Parathyroid adenoma (tissue), 2 donors: ENCODE measurements at regions not wholly inside any gene's neighbourhood (a gene's known extent, or its start where the extent isn't known, plus 50 kb on each side); places are given as distances from the start of the nearest gene placed in this dataset.

Source experiments
- H2AFZ ChIP-seq: fragments of 300-600 bp; sonication (generic); one replicate; pipeline ENCODE4 v1.7.0; 2017; ENCODE audit warnings: antibody characterized with exemption, mild to moderate bottlenecking
- H3K27ac ChIP-seq: fragments of 300-600 bp; sonication (generic); one replicate; pipeline ENCODE4 v1.7.0; 2017
- H3K27me3 ChIP-seq: fragments of 300-600 bp; sonication (generic); one replicate; pipeline ENCODE4 v1.7.0; 2017; ENCODE audit warnings: low read length; ENCODE audit not compliant: control insufficient read depth, insufficient read depth
- H3K36me3 ChIP-seq: fragments of 300-600 bp; sonication (generic); one replicate; pipeline ENCODE4 v1.7.0; 2017; ENCODE audit warnings: low read length; ENCODE audit not compliant: control insufficient read depth, insufficient read depth
- H3K4me1 ChIP-seq: fragments of 300-600 bp; sonication (generic); one replicate; pipeline ENCODE4 v1.7.0; 2017; ENCODE audit warnings: control low read depth
- H3K4me2 ChIP-seq: fragments of 300-600 bp; sonication (generic); one replicate; pipeline ENCODE4 v1.7.0; 2017; ENCODE audit warnings: low read length
- H3K4me3 ChIP-seq: fragments of 300-600 bp; sonication (generic); one replicate; pipeline ENCODE4 v1.7.0; 2017; ENCODE audit warnings: low read depth, low read length
- H3K79me2 ChIP-seq: fragments of 300-600 bp; sonication (generic); one replicate; pipeline ENCODE4 v1.7.0; 2017; ENCODE audit warnings: control low read depth
- H3K9ac ChIP-seq: fragments of 300-600 bp; sonication (generic); one replicate; pipeline ENCODE4 v1.7.0; 2017; ENCODE audit warnings: mild to moderate bottlenecking
- H3K9me3 ChIP-seq: fragments of 300-600 bp; sonication (generic); one replicate; pipeline ENCODE4 v1.7.0; 2017; ENCODE audit warnings: low read length; ENCODE audit not compliant: control insufficient read depth
- TF ChIP-seq, protein P1 (sequence below): fragments of 300-600 bp; sonication (generic); IDR thresholded peaks from one replicate; pipeline ENCODE4 v1.7.0; 2017; ENCODE audit warnings: antibody characterized with exemption, mild to moderate bottlenecking
- donor health status: primary hyperparathyroidism.

DNA sequence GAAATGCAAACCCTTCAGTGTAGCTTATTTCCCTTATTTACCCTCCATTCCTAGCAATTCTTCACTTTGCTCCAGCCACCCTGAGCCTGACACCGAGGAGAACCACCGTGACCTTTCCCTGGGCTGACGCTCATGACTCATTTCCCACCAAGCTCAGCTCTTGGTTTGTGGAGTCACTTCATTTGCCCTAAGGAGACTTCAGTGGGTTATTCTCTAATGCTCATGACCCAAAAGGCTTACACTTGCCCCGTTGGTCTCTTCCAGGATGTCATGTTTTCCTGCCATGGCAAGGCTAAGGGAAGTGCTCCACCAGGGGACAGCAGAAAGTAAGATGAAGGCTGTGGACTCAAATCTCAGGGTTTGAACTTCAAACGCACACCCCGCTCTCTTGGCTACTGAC, 161.0 kb downstream of the CBLN1 start:
- H3K79me2 ChIP-seq, result no peaks in the 10 kb centered on the region
- H3K36me3 ChIP-seq, result no peaks in the 10 kb centered on the region
- H3K9ac ChIP-seq, result no peak overlapping the region
- no peak overlapping the region for H2AFZ ChIP-seq
- H3K4me1 ChIP-seq, result no peaks in the 10 kb centered on the region
- TF ChIP-seq, protein P1, sequence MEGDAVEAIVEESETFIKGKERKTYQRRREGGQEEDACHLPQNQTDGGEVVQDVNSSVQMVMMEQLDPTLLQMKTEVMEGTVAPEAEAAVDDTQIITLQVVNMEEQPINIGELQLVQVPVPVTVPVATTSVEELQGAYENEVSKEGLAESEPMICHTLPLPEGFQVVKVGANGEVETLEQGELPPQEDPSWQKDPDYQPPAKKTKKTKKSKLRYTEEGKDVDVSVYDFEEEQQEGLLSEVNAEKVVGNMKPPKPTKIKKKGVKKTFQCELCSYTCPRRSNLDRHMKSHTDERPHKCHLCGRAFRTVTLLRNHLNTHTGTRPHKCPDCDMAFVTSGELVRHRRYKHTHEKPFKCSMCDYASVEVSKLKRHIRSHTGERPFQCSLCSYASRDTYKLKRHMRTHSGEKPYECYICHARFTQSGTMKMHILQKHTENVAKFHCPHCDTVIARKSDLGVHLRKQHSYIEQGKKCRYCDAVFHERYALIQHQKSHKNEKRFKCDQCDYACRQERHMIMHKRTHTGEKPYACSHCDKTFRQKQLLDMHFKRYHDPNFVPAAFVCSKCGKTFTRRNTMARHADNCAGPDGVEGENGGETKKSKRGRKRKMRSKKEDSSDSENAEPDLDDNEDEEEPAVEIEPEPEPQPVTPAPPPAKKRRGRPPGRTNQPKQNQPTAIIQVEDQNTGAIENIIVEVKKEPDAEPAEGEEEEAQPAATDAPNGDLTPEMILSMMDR, result no peak
- no peaks in the 10 kb centered on the region for H3K9me3 ChIP-seq
- H3K4me2 ChIP-seq, result no peak overlapping the region
- no peaks in the 10 kb centered on the region for H3K27me3 ChIP-seq
- H3K27ac ChIP-seq, result no peak overlapping the region
- H3K4me3 ChIP-seq, result no peak overlapping the region

DNA sequence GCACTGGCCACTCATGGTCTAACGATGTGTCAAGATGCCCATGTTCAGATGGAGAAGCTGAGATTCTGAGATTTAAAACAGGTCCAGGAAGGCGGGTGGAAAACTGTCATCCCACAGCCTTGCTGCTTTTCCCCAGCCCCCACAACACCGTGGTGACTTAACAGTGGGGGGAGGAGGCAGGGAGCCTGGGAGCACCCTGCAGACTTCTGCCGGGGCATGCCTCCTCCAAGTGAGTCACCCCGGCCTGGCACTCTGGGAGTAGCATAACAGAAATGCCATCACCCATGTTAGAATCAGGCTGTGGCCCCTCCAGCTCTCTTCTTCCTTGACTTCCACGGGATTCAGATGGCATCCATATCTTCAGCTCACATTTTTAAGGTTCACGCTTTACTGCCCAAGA, 164.8 kb downstream of the CBLN1 start:
- H3K9me3 ChIP-seq, result no peaks in the 10 kb centered on the region
- H3K9ac ChIP-seq, result no peak overlapping the region
- no peaks in the 10 kb centered on the region for H3K27me3 ChIP-seq
- no peak overlapping the region for H3K4me3 ChIP-seq
- no peak overlapping the region for H2AFZ ChIP-seq
- no peaks in the 10 kb centered on the region for H3K36me3 ChIP-seq
- TF ChIP-seq, protein P1, result no peak
- H3K79me2 ChIP-seq, result no peaks in the 10 kb centered on the region
- H3K4me1 ChIP-seq, result no peaks in the 10 kb centered on the region
- no peak overlapping the region for H3K4me2 ChIP-seq
- no peak overlapping the region for H3K27ac ChIP-seq

DNA sequence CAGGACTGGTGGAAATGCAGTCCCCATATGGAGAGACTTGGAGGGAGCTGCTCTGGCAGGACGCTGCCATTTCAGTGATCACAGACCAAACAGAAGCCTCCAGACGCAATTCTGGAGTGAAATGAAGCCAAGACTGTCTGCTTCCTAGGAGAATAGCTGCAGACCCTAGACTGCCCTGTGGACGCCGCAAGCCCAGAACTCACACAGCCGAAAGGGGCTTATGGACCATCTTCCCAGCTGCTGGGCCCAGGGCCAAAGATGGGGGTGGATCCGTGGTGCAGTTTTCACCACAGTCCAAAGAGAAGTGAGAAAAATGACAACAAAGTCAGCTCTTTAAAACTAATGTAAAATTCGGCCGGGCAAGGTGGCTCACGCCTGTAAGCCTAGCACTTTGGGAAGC, 165.7 kb downstream of the CBLN1 start:
- Histone ChIP-seq H3K9ac (no peak overlapping the region), H3K27me3 (no peaks in the 10 kb centered on the region), H3K27ac (no peak overlapping the region), H3K4me2 (no peak overlapping the region), H2AFZ (no peak overlapping the region), H3K36me3 (no peaks in the 10 kb centered on the region), H3K79me2 (no peaks in the 10 kb centered on the region), H3K9me3 (no peaks in the 10 kb centered on the region), H3K4me1 (no peaks in the 10 kb centered on the region), H3K4me3 (no peak overlapping the region)
- TF ChIP-seq, protein P1, result no peak

DNA sequence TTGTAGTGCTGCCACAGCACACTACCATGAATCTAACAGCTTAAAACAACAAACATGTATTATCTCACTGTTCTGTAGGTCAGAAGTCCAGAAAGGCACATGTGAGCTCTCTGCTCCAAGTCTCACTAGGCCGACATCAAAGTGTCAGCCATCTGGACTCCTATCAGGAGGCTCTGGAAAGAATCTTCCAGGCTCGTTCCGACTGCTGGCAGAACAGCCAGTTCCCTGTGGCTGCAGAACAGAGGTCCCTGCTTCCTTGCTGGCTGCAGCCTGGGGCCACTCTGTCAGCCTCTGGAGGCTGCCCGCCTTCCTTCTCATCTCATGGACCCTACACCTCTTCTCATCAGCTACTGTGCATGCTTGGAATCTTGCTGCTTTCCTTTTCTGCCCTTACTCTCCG, 168.9 kb downstream of the CBLN1 start:
- TF ChIP-seq, protein P1, result no peak
- Histone ChIP-seq H3K4me2 (no peak overlapping the region), H3K4me3 (no peak overlapping the region), H3K9ac (no peak overlapping the region), H3K9me3 (no peaks in the 10 kb centered on the region), H3K4me1 (no peaks in the 10 kb centered on the region), H2AFZ (no peak overlapping the region), H3K27ac (no peak overlapping the region), H3K27me3 (no peaks in the 10 kb centered on the region), H3K36me3 (no peaks in the 10 kb centered on the region), H3K79me2 (no peaks in the 10 kb centered on the region)

DNA sequence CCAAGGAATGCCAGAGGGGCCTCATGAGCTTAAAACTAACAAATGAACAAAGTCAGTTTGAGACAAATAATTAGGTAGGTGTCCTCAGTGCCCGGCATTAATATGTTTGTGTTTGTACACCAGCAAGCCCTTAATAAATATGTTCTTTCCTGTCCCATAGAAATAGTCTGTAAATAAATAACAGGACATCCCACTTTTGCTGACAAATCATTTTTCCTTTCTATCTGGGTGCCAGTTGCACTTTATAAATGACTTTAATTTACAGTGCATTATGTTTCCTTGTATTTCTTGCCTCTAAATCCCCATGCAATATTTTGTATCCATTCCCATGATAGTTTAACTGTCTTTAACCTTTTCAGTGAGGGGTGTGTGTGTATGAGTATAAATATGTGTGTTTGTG, 170.3 kb downstream of the CBLN1 start:
- no peak overlapping the region for H2AFZ ChIP-seq
- H3K4me2 ChIP-seq, result no peak overlapping the region
- TF ChIP-seq, protein P1, result no peak
- no peaks in the 10 kb centered on the region for H3K27me3 ChIP-seq
- no peak overlapping the region for H3K9ac ChIP-seq
- H3K4me1 ChIP-seq, result no peaks in the 10 kb centered on the region
- no peak overlapping the region for H3K27ac ChIP-seq
- H3K79me2 ChIP-seq, result no peaks in the 10 kb centered on the region
- H3K9me3 ChIP-seq, result no peaks in the 10 kb centered on the region
- H3K4me3 ChIP-seq, result no peak overlapping the region
- H3K36me3 ChIP-seq, result no peaks in the 10 kb centered on the region
